H9 (cell line): ENCODE measurements at regions not wholly inside any gene's neighbourhood (a gene's known extent, or its start where the extent isn't known, plus 50 kb on each side); places are given as distances from the start of the nearest gene placed in this dataset.

Experiments
- DNase-seq: peaks from one replicate; pipeline ENCODE4 v3.0.0-alpha.2; 2017
- H2AFZ ChIP-seq: one replicate; pipeline ENCODE4 v1.6.1; 2013; ENCODE audit warnings: mild to moderate bottlenecking, low read length, control low read depth, moderate library complexity
- H2AK5ac ChIP-seq: 2 replicates; pipeline ENCODE4 v1.6.1; 2013; ENCODE audit warnings: low read length, control low read depth, mixed read lengths; ENCODE audit not compliant: insufficient read length
- H2BK120ac ChIP-seq: one replicate; pipeline ENCODE4 v1.6.1; 2013; ENCODE audit warnings: low read depth, mild to moderate bottlenecking, low read length, control low read depth, inconsistent platforms; ENCODE audit not compliant: poor library complexity, severe bottlenecking
- H2BK12ac ChIP-seq: 2 replicates; pipeline ENCODE4 v1.6.1; 2013; ENCODE audit warnings: low read length, control low read depth, mixed read lengths, low read depth; ENCODE audit not compliant: insufficient read length
- H2BK15ac ChIP-seq: 2 replicates; pipeline ENCODE4 v1.6.1; 2013; ENCODE audit warnings: low read depth, low read length, control low read depth
- H2BK20ac ChIP-seq: one replicate; pipeline ENCODE4 v1.6.1; 2013; ENCODE audit warnings: low read depth, mild to moderate bottlenecking, low read length, control low read depth, inconsistent platforms; ENCODE audit not compliant: poor library complexity, severe bottlenecking
- H2BK5ac ChIP-seq: 2 replicates; pipeline ENCODE4 v1.6.1; 2013; ENCODE audit warnings: low read length, control low read depth, mixed read lengths; ENCODE audit not compliant: insufficient read length
- H3K14ac ChIP-seq: 2 replicates; pipeline ENCODE4 v1.6.1; 2013; ENCODE audit warnings: low read length, control low read depth; ENCODE audit not compliant: insufficient read depth
- H3K18ac ChIP-seq: 2 replicates; pipeline ENCODE4 v1.6.1; 2013; ENCODE audit warnings: low read depth, mild to moderate bottlenecking, mixed read lengths, low read length, control low read depth; ENCODE audit not compliant: insufficient read length
- H3K23ac ChIP-seq: 2 replicates; pipeline ENCODE4 v1.6.1; 2013; ENCODE audit warnings: low read length, control low read depth, mixed read lengths, low read depth; ENCODE audit not compliant: insufficient read length
- H3K23me2 ChIP-seq: 2 replicates; pipeline ENCODE4 v1.6.1; 2013; ENCODE audit warnings: low read depth, mild to moderate bottlenecking, mixed read lengths, low read length, control low read depth; ENCODE audit not compliant: insufficient read length, poor library complexity, severe bottlenecking
- H3K27ac ChIP-seq: 2 replicates; pipeline ENCODE4 v1.5.1; 2013; ENCODE audit warnings: low read length, control low read depth, mixed read lengths, low read depth; ENCODE audit not compliant: insufficient read length
- H3K27me3 ChIP-seq: 2 replicates; pipeline ENCODE4 v1.6.1; 2013; ENCODE audit warnings: low read length, control low read depth, inconsistent platforms; ENCODE audit not compliant: insufficient read depth
- H3K4ac ChIP-seq: 2 replicates; pipeline ENCODE4 v1.6.1; 2013; ENCODE audit warnings: low read depth, mild to moderate bottlenecking, control low read depth, inconsistent platforms, low read length, moderate library complexity
- H3K4me1 ChIP-seq: 2 replicates; pipeline ENCODE4 v1.6.1; 2013; ENCODE audit warnings: low read length, control low read depth, inconsistent platforms; ENCODE audit not compliant: insufficient read depth
- H3K4me2 ChIP-seq: 2 replicates; pipeline ENCODE4 v1.6.1; 2013; ENCODE audit warnings: low read length, control low read depth, mixed read lengths; ENCODE audit not compliant: insufficient read length, insufficient read depth
- H3K56ac ChIP-seq: 2 replicates; pipeline ENCODE4 v1.6.1; 2013; ENCODE audit warnings: low read depth, mild to moderate bottlenecking, mixed read lengths, low read length, control low read depth; ENCODE audit not compliant: insufficient read length
- H3K79me1 ChIP-seq: 2 replicates; pipeline ENCODE4 v1.6.1; 2013; ENCODE audit warnings: low read depth, mild to moderate bottlenecking, moderate library complexity, low read length, control low read depth, inconsistent platforms; ENCODE audit not compliant: insufficient read depth, poor library complexity, severe bottlenecking
- H3K79me2 ChIP-seq: 2 replicates; pipeline ENCODE4 v1.6.1; 2013; ENCODE audit warnings: low read length, control low read depth, inconsistent platforms; ENCODE audit not compliant: insufficient read depth
- H3K9ac ChIP-seq: 2 replicates; pipeline ENCODE4 v1.6.1; 2013; ENCODE audit warnings: low read length, control low read depth, mixed read lengths; ENCODE audit not compliant: insufficient read length; ENCODE audit errors: extremely low read depth
- H3K9me3 ChIP-seq: one replicate; pipeline ENCODE4 v1.6.1; 2013; ENCODE audit warnings: low read depth, low read length, inconsistent platforms; ENCODE audit not compliant: control insufficient read depth
- H3T11ph ChIP-seq: one replicate; pipeline ENCODE4 v1.6.1; 2013; ENCODE audit warnings: mild to moderate bottlenecking, low read length, control low read depth, inconsistent platforms
- H4K20me1 ChIP-seq: one replicate; pipeline ENCODE4 v1.6.1; 2013; ENCODE audit not compliant: control insufficient read depth, insufficient read length, insufficient read depth
- H4K5ac ChIP-seq: 2 replicates; pipeline ENCODE4 v1.6.1; 2013; ENCODE audit warnings: low read depth, mild to moderate bottlenecking, mixed read lengths, low read length, control low read depth; ENCODE audit not compliant: insufficient read length
- H4K8ac ChIP-seq: replicated peaks from 2 replicates; pipeline ENCODE4 v1.6.1; 2013; ENCODE audit warnings: low read length, control low read depth, mixed read lengths, low read depth; ENCODE audit not compliant: insufficient read length
- H4K91ac ChIP-seq: 2 replicates; pipeline ENCODE4 v1.6.1; 2013; ENCODE audit warnings: low read depth, mild to moderate bottlenecking, moderate library complexity, mixed read lengths, low read length, control low read depth; ENCODE audit not compliant: insufficient read length
- H3K27ac Mint-ChIP-seq, 3 experiments: 2 replicates in 2 of 3; 3 replicates in 1 of 3; pipeline ENCODE4 v1.8.0; 2020 to 2021; ENCODE audit warnings: mixed read lengths in 3 of 3, mild to moderate bottlenecking in 1 of 3, moderate library complexity in 1 of 3
- H3K27me3 Mint-ChIP-seq: 2 replicates; pipeline ENCODE4 v1.8.0; 2021; ENCODE audit warnings: low read depth, mild to moderate bottlenecking, moderate library complexity, mixed read lengths
- H3K36me3 Mint-ChIP-seq, 3 experiments: 2 replicates in 2 of 3; 3 replicates in 1 of 3; pipeline ENCODE4 v1.8.0; 2020 to 2021; ENCODE audit warnings: low read depth in 3 of 3, mixed read lengths in 3 of 3; ENCODE audit not compliant: insufficient read depth in 1 of 3
- H3K4me1 Mint-ChIP-seq, 2 experiments: 2 replicates each; pipeline ENCODE4 v1.8.0; 2020; ENCODE audit warnings: mixed read lengths in 2 of 2
- H3K4me3 Mint-ChIP-seq, 2 experiments: 2 replicates in 1 of 2; 3 replicates in 1 of 2; pipeline ENCODE4 v1.8.0; 2020 to 2021; ENCODE audit warnings: mild to moderate bottlenecking in 2 of 2, mixed read lengths in 2 of 2, moderate library complexity in 1 of 2
- H3K9me3 Mint-ChIP-seq, 2 experiments: 2 replicates in 1 of 2; 3 replicates in 1 of 2; pipeline ENCODE4 v1.8.0; 2020; ENCODE audit warnings: mild to moderate bottlenecking in 2 of 2, mixed read lengths in 2 of 2, moderate library complexity in 1 of 2
- CTCF ChIP-seq: fragments of 200-600 bp; sonication (generic); conservative IDR thresholded peaks from 3 replicates; pipeline ENCODE4 v1.8.0; 2021; ENCODE audit warnings: antibody characterized with exemption, mild to moderate bottlenecking
- WGBS: extraction: QIAGEN DNeasy Blood & Tissue Kit; methylation state at CpG from one replicate; pipeline ENCODE4 v1.1.7; 2013; ENCODE audit warnings: missing lambda C conversion rate, low lambda C conversion rate, mixed read lengths; ENCODE audit not compliant: insufficient read length; ENCODE audit errors: extremely low coverage; 5-methylcytosine and 5-hydroxymethylcytosine counted together

DNA sequence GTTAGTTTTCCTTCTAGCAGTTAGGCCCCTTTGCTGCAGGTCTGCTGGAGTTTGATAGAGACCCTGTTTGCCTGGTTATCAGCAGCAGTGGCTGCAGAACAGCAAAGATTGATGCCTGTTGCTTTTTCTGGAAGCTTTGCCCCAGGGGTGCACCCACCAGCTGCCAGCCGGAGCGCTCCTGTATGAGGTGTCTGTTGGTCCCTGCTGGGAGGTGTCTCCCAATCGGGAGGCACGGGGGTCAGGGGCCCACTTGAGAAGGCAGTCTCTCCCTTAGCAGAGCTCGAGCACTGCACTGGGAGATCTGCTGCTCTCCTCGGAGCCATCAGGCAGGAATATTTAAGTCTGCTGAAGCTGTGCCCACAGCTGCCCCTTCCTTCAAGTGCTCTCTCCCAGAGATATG lies 825.3 kb upstream of the GRM7 start:
- WGBS = no CpG with 5 or more reads among the region's 6 CpGs
- Histone ChIP-seq H3T11ph (no peak overlapping the region), H4K20me1 (no peaks in the 10 kb centered on the region)

More for the DNA sequence above, 825.3 kb upstream of the GRM7 start:
- no peak overlapping the region for H3K18ac ChIP-seq
- no peak overlapping the region for H2AFZ ChIP-seq
- H3K27me3 Mint-ChIP-seq = peaks cover 6% of the 10 kb centered on the region
- no peaks in the 10 kb centered on the region for H3K23me2 ChIP-seq
- no peak overlapping the region for H3K14ac ChIP-seq
- TF ChIP-seq CTCF = no peak
- no peak overlapping the region for H4K5ac ChIP-seq
- no peak overlapping the region for H4K8ac ChIP-seq
- H2AK5ac ChIP-seq = no peak overlapping the region
- no peak overlapping the region for H3K9ac ChIP-seq
- no peak overlapping the region for H3K4me3 Mint-ChIP-seq
- H3K27ac Mint-ChIP-seq = no peak overlapping the region
- H3K23ac ChIP-seq = no peak overlapping the region
- H3K4ac ChIP-seq = no peak overlapping the region
- no peak for DNase-seq
- H3K9me3 ChIP-seq = no peaks in the 10 kb centered on the region
- peaks cover 33 to 38% of the 10 kb centered on the region in 2 experiments for H3K9me3 Mint-ChIP-seq
- no peak overlapping the region for H2BK12ac ChIP-seq
- no peaks in the 10 kb centered on the region for H3K79me2 ChIP-seq
- no peak overlapping the region for H2BK20ac ChIP-seq
- no peak overlapping the region for H2BK120ac ChIP-seq
- H2BK15ac ChIP-seq = no peak overlapping the region
- H2BK5ac ChIP-seq = no peak overlapping the region
- H3K36me3 Mint-ChIP-seq = peaks cover 8 to 33% (median 10%) of the 10 kb centered on the region in 3 experiments
- H3K79me1 ChIP-seq = no peaks in the 10 kb centered on the region
- H3K4me1 Mint-ChIP-seq = peaks cover 0 to 3% of the 10 kb centered on the region in 2 experiments; a peak in 1 of 4 replicates
- no peak overlapping the region for H4K91ac ChIP-seq
- H3K4me1 ChIP-seq = no peaks in the 10 kb centered on the region
- H3K56ac ChIP-seq = no peak overlapping the region
- no peak overlapping the region for H3K27ac ChIP-seq
- no peak overlapping the region for H3K4me2 ChIP-seq
- no peaks in the 10 kb centered on the region for H3K27me3 ChIP-seq
